ENCODE measurements at regions not wholly inside any gene's neighbourhood (a gene's known extent, or its start where the extent isn't known, plus 50 kb on each side); places are given as distances from the start of the nearest gene placed in this dataset.

- no peak for DNase-seq
Observed at GRCh38 chr2:136212426-136213378, 94.8 kb upstream of the CXCR4 start.

GRCh38 chr2:136211701-136212100 is 93.8 kb upstream of the CXCR4 start:
- DNase-seq, result no peak

- no peak for DNase-seq
Observed at GRCh38 chr2:136210822-136211221, 92.9 kb upstream of the CXCR4 start.

- DNase-seq, result no peak
Observed at GRCh38 chr2:136210455-136210805, 92.5 kb upstream of the CXCR4 start.

- DNase-seq, result no peak
Observed at GRCh38 chr2:136209561-136210454, 91.9 kb upstream of the CXCR4 start.

- no peak for DNase-seq
Observed at GRCh38 chr2:136208682-136209420, 90.9 kb upstream of the CXCR4 start.

- no peak for DNase-seq
Observed at GRCh38 chr2:136207665-136208064, 89.7 kb upstream of the CXCR4 start.

GRCh38 chr2:136207030-136207623 is 89.2 kb upstream of the CXCR4 start:
- no peak for DNase-seq

GRCh38 chr2:136206613-136207012 is 88.7 kb upstream of the CXCR4 start:
- no peak for DNase-seq

- no peak for DNase-seq
Observed at GRCh38 chr2:136205615-136206014, 87.7 kb upstream of the CXCR4 start.

GRCh38 chr2:136204971-136205370 is 87.0 kb upstream of the CXCR4 start:
- no peak for DNase-seq

GRCh38 chr2:136195226-136195625 is 77.3 kb upstream of the CXCR4 start:
- DNase-seq, result no peak

GRCh38 chr2:136191041-136191440 is 73.1 kb upstream of the CXCR4 start:
- no peak for DNase-seq

GRCh38 chr2:136189221-136189782 is 71.4 kb upstream of the CXCR4 start:
- no peak for DNase-seq

- DNase-seq, result no peak
Observed at GRCh38 chr2:136188086-136188485, 70.1 kb upstream of the CXCR4 start.

- no peak for DNase-seq
Observed at GRCh38 chr2:136185981-136186776, 68.2 kb upstream of the CXCR4 start.

GRCh38 chr2:136183097-136183496 is 65.1 kb upstream of the CXCR4 start:
- DNase-seq, result no peak

GRCh38 chr2:136182315-136182714 is 64.4 kb upstream of the CXCR4 start:
- no peak for DNase-seq

- no peak for DNase-seq
Observed at GRCh38 chr2:136179602-136179975, 61.6 kb upstream of the CXCR4 start.

- DNase-seq, result no peak
Observed at GRCh38 chr2:136178941-136179601, 61.1 kb upstream of the CXCR4 start.
